ENCODE measurements at regions not wholly inside any gene's neighbourhood (a gene's known extent, or its start where the extent isn't known, plus 50 kb on each side); places are given as distances from the start of the nearest gene placed in this dataset.

DNA sequence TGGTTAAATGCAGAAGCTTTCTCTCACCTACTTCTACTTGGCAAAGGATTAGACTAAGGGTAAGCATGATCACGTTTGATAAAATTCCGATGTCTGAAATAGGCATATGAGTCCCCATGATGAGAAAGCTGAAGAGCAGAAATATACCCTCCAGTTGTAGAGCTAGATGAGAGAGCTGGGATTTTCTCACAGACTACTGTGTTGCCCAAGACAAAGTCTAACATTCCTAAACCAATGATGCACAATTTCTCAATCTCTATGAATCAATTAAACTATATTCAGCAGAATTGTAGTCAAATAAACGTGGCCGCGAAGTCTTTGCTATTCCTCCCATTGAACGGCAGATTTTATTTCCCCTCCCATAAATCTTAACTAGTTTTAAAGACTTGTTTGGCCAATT lies 699.2 kb downstream of the KCNT2 start:
- no peak for TF ChIP-seq EZH2 (IDR thresholded peaks at IDR 0.05; ENCODE audit: borderline replicate concordance, low read length)
- TF ChIP-seq, protein P1, sequence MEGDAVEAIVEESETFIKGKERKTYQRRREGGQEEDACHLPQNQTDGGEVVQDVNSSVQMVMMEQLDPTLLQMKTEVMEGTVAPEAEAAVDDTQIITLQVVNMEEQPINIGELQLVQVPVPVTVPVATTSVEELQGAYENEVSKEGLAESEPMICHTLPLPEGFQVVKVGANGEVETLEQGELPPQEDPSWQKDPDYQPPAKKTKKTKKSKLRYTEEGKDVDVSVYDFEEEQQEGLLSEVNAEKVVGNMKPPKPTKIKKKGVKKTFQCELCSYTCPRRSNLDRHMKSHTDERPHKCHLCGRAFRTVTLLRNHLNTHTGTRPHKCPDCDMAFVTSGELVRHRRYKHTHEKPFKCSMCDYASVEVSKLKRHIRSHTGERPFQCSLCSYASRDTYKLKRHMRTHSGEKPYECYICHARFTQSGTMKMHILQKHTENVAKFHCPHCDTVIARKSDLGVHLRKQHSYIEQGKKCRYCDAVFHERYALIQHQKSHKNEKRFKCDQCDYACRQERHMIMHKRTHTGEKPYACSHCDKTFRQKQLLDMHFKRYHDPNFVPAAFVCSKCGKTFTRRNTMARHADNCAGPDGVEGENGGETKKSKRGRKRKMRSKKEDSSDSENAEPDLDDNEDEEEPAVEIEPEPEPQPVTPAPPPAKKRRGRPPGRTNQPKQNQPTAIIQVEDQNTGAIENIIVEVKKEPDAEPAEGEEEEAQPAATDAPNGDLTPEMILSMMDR (IDR thresholded peaks at IDR 0.05; ENCODE audit: low read length) = no peak
- Histone ChIP-seq H3K4me3 (ENCODE audit: low read depth, low read length, poor library complexity, severe bottlenecking) (no peak overlapping the region), H3F3A (ENCODE audit: insufficient read depth, low read length) (no peaks in the 10 kb centered on the region), H3K79me2 (ENCODE audit: insufficient read depth, low read length) (no peaks in the 10 kb centered on the region), H4K20me1 (ENCODE audit: insufficient read depth, low read length) (no peaks in the 10 kb centered on the region), H3K9ac (ENCODE audit: low read length) (no peak overlapping the region), H3K4me2 (ENCODE audit: low read length) (no peak overlapping the region), H3K36me3 (ENCODE audit: insufficient read depth, low read length) (no peaks in the 10 kb centered on the region), H3K4me1 (ENCODE audit: insufficient read depth, low read length, severe bottlenecking) (no peaks in the 10 kb centered on the region), H3K9me2 (ENCODE audit: low read depth, low read length) (no peaks in the 10 kb centered on the region), H2AFZ (ENCODE audit: low read length) (no peak overlapping the region), H3K27me3 (ENCODE audit: insufficient read depth, low read length) (no peaks in the 10 kb centered on the region), H3K27ac (ENCODE audit: low read depth, low read length, poor library complexity, severe bottlenecking) (no peak overlapping the region), H3K9me3 (ENCODE audit: low read length) (no peaks in the 10 kb centered on the region)

GRCh38 chr1:195908121-195908520 lies 700.1 kb downstream of the KCNT2 start:
- H4K20me1 ChIP-seq (ENCODE audit: insufficient read depth, low read length) = no peaks in the 10 kb centered on the region
- H3K9me3 ChIP-seq (ENCODE audit: low read length) = no peaks in the 10 kb centered on the region
- H3F3A ChIP-seq (ENCODE audit: insufficient read depth, low read length) = no peaks in the 10 kb centered on the region
- H3K27ac ChIP-seq (ENCODE audit: low read depth, low read length, poor library complexity, severe bottlenecking) = no peak overlapping the region
- H3K79me2 ChIP-seq (ENCODE audit: insufficient read depth, low read length) = no peaks in the 10 kb centered on the region
- H3K36me3 ChIP-seq (ENCODE audit: insufficient read depth, low read length) = no peaks in the 10 kb centered on the region
- no peaks in the 10 kb centered on the region for H3K4me1 ChIP-seq (ENCODE audit: insufficient read depth, low read length, severe bottlenecking)
- no peaks in the 10 kb centered on the region for H3K9me2 ChIP-seq (ENCODE audit: low read depth, low read length)
- no peak overlapping the region for H3K4me3 ChIP-seq (ENCODE audit: low read depth, low read length, poor library complexity, severe bottlenecking)
- no peak overlapping the region for H3K9ac ChIP-seq (ENCODE audit: low read length)
- no peak for TF ChIP-seq EZH2 (IDR thresholded peaks at IDR 0.05; ENCODE audit: borderline replicate concordance, low read length)
- TF ChIP-seq, protein P1 (IDR thresholded peaks at IDR 0.05; ENCODE audit: low read length) = no peak
- H2AFZ ChIP-seq (ENCODE audit: low read length) = no peak overlapping the region
- H3K27me3 ChIP-seq (ENCODE audit: insufficient read depth, low read length) = no peaks in the 10 kb centered on the region
- no peak overlapping the region for H3K4me2 ChIP-seq (ENCODE audit: low read length)

DNA sequence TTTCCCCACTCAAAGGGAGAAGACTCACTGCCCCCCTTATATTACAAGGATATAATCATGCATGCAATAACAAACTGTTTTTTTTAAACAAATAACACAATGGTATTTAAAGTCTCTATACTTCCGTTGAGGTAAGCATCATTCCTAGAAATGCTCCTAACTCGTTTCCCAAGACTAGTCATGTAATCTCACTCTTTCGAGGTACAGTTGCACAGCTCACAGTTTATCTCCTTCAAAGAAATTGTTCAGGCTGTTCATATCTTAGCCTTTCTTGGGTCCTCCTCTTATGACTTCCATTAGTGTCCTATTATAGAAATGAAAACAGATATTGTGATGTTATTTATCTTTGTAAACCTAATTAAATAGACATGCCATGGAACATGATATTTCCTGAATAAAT lies 705.0 kb downstream of the KCNT2 start:
- Histone ChIP-seq H3K36me3 (ENCODE audit: insufficient read depth, low read length) (no peaks in the 10 kb centered on the region), H3K9ac (ENCODE audit: low read length) (no peak overlapping the region)

More for the DNA sequence above, 705.0 kb downstream of the KCNT2 start:
- Histone ChIP-seq H3F3A (ENCODE audit: insufficient read depth, low read length) (no peaks in the 10 kb centered on the region), H3K4me3 (ENCODE audit: low read depth, low read length, poor library complexity, severe bottlenecking) (no peak overlapping the region), H3K4me2 (ENCODE audit: low read length) (no peak overlapping the region), H3K9me2 (ENCODE audit: low read depth, low read length) (no peaks in the 10 kb centered on the region), H3K79me2 (ENCODE audit: insufficient read depth, low read length) (no peaks in the 10 kb centered on the region), H3K27ac (ENCODE audit: low read depth, low read length, poor library complexity, severe bottlenecking) (no peak overlapping the region), H4K20me1 (ENCODE audit: insufficient read depth, low read length) (no peaks in the 10 kb centered on the region), H3K4me1 (ENCODE audit: insufficient read depth, low read length, severe bottlenecking) (no peaks in the 10 kb centered on the region), H3K27me3 (ENCODE audit: insufficient read depth, low read length) (no peaks in the 10 kb centered on the region), H3K9me3 (ENCODE audit: low read length) (no peaks in the 10 kb centered on the region), H2AFZ (ENCODE audit: low read length) (no peak overlapping the region)
- TF ChIP-seq, protein P1 (IDR thresholded peaks at IDR 0.05; ENCODE audit: low read length) = no peak
- TF ChIP-seq EZH2 (IDR thresholded peaks at IDR 0.05; ENCODE audit: borderline replicate concordance, low read length) = no peak
